Smooth muscle cell (in vitro differentiated cells): ENCODE measurements at regions not wholly inside any gene's neighbourhood (a gene's known extent, or its start where the extent isn't known, plus 50 kb on each side); places are given as distances from the start of the nearest gene placed in this dataset.

Experiments
- DNase-seq: peaks from one replicate; lab custom pipeline; 2025; ENCODE audit not compliant: unreplicated experiment; lab: John Stamatoyannopoulos, UW
- H2AFZ ChIP-seq: fragments of 200-600 bp; sonication (generic); 2 replicates; pipeline ENCODE4 v1.6.0; 2016; ENCODE audit warnings: antibody characterized with exemption, low read depth, mild to moderate bottlenecking
- H3F3A ChIP-seq: fragments of 200-600 bp; sonication (generic); 2 replicates; pipeline ENCODE4 v1.6.0; 2017; ENCODE audit warnings: antibody characterized with exemption, low read depth
- H3K27ac ChIP-seq: fragments of 200-600 bp; sonication (generic); 2 replicates; pipeline ENCODE4 v1.5.1; 2016; ENCODE audit warnings: low read depth, mild to moderate bottlenecking
- H3K27me3 ChIP-seq: fragments of 200-600 bp; sonication (generic); 2 replicates; pipeline ENCODE4 v1.6.1; 2016; ENCODE audit warnings: low read depth, mild to moderate bottlenecking
- H3K36me3 ChIP-seq: fragments of 200-600 bp; sonication (generic); 2 replicates; pipeline ENCODE4 v1.5.1; 2016; ENCODE audit warnings: low read depth
- H3K4me1 ChIP-seq: fragments of 200-600 bp; sonication (generic); 2 replicates; pipeline ENCODE4 v1.5.1; 2016; ENCODE audit warnings: low read depth
- H3K4me2 ChIP-seq: fragments of 200-600 bp; sonication (generic); 2 replicates; pipeline ENCODE4 v1.6.0; 2016; ENCODE audit warnings: mild to moderate bottlenecking
- H3K4me3 ChIP-seq: fragments of 200-600 bp; sonication (generic); 2 replicates; pipeline ENCODE4 v1.5.1; 2016; ENCODE audit warnings: mild to moderate bottlenecking
- H3K79me2 ChIP-seq: fragments of 200-600 bp; sonication (generic); 2 replicates; pipeline ENCODE4 v1.6.0; 2016; ENCODE audit warnings: low read depth, mild to moderate bottlenecking
- H3K9ac ChIP-seq: fragments of 200-600 bp; sonication (generic); 2 replicates; pipeline ENCODE4 v1.6.0; 2016; ENCODE audit warnings: low read depth
- H3K9me3 ChIP-seq: fragments of 200-600 bp; sonication (generic); replicated peaks from 2 replicates; pipeline ENCODE4 v1.5.1; 2016; ENCODE audit warnings: low read depth
- H4K20me1 ChIP-seq: fragments of 200-600 bp; sonication (generic); 2 replicates; pipeline ENCODE4 v1.6.0; 2016; ENCODE audit warnings: low read depth
- CTCF ChIP-seq: fragments of 200-600 bp; sonication (generic); IDR thresholded peaks from 2 replicates; pipeline ENCODE4 v1.5.1; 2017; ENCODE audit warnings: borderline replicate concordance, mild to moderate bottlenecking, antibody characterized with exemption; ENCODE audit not compliant: insufficient read depth, poor library complexity, severe bottlenecking
- WGBS: methylation state at CpG from one replicate; pipeline ENCODE4 v1.1.7; 2016; ENCODE audit warnings: low lambda C conversion rate; 5-methylcytosine and 5-hydroxymethylcytosine counted together

DNA sequence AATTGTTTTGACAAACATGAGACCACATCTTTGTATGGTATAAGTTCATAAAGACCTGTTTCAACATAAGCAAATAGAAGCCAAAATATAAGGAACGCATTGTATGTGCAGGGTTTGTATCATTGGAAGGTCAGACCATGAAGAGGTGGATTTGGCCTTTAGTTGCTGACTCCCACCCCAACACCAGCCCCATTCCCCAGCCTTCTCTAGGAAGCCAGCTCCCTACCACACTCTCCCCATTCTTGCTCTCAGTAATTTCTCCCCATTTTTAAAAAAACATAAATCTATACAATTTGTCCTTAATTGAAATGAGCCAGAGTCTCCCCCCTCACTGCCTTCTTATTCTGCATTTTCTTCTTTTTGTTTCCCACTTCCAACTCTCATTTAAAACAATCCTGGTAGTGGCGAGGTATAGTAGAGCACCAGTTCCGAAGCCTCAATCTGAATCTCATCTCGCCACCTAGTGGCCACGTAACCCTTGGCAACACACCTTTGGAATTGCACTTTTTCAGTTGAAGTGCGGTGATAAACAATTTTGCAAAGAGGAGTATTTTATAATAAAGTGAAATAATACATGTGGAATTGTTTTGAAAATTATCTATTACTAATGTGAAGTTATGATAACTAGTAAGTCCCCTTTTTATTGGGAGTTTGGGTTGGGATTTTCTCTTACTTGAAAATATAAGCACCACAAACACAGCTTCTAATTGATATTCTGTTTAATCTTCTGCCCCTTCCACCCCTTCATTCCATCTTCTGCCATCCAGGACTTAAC, 126.6 kb downstream of the ASB9 start:
- no peak for DNase-seq
- WGBS: 31% methylated on average over 6 of the region's 6 CpGs

DNA sequence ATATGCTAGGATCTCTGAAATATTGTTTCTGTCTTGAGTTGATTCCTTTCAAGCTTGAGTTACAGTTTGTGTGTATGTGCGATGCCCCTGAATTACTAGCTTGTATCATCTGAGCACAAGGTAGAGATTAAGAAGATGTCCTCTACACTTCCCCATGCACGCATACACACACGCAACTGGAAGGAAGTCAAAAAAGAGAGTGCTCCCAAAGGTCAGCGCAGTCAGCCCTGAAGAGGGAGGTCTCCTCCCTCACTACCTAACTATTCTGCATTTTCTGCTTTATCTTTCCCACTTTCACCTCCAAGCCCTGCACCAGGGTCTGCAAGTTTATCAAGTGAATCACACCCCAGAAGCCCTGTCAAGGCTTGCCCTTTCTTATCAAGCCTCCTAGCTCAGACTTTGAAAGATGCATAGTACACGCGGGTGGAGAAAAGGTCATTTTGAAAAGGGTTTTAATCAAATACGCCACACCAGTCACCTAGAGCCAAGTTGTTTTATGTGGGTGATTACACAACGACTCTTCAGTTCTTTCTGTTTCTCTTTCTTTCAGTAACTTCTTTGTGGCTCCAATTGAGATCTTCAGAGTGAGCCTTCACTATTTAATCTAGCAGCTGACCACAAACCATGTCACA, 127.7 kb downstream of the ASB9 start:
- H3K79me2 ChIP-seq: no peaks in the 10 kb centered on the region
- no peaks in the 10 kb centered on the region for H3K36me3 ChIP-seq
- no peak for TF ChIP-seq CTCF
- H4K20me1 ChIP-seq: no peaks in the 10 kb centered on the region
- 67% methylated on average over 8 of the region's 8 CpGs for WGBS
- H2AFZ ChIP-seq: no peak overlapping the region
- no peaks in the 10 kb centered on the region for H3F3A ChIP-seq
- no peak overlapping the region for H3K4me3 ChIP-seq
- DNase-seq: no peak
- no peak overlapping the region for H3K9ac ChIP-seq
- peak overlapping the region; percentile 45 for H3K4me2 ChIP-seq
- no peaks in the 10 kb centered on the region for H3K9me3 ChIP-seq
- no peak overlapping the region for H3K27ac ChIP-seq
- no peaks in the 10 kb centered on the region for H3K4me1 ChIP-seq
- H3K27me3 ChIP-seq: no peaks in the 10 kb centered on the region

More for the DNA sequence above, 126.6 kb downstream of the ASB9 start:
- peak; percentile 60 for TF ChIP-seq CTCF
- Histone ChIP-seq H3K27ac (no peak overlapping the region), H3K4me2 (peak overlapping the region; percentile 45), H3K4me3 (no peak overlapping the region), H3K9ac (no peak overlapping the region), H3K79me2 (no peaks in the 10 kb centered on the region), H2AFZ (no peak overlapping the region), H3K27me3 (no peaks in the 10 kb centered on the region), H3K36me3 (no peaks in the 10 kb centered on the region), H3K9me3 (no peaks in the 10 kb centered on the region), H3F3A (no peaks in the 10 kb centered on the region), H3K4me1 (no peaks in the 10 kb centered on the region), H4K20me1 (no peaks in the 10 kb centered on the region)

DNA sequence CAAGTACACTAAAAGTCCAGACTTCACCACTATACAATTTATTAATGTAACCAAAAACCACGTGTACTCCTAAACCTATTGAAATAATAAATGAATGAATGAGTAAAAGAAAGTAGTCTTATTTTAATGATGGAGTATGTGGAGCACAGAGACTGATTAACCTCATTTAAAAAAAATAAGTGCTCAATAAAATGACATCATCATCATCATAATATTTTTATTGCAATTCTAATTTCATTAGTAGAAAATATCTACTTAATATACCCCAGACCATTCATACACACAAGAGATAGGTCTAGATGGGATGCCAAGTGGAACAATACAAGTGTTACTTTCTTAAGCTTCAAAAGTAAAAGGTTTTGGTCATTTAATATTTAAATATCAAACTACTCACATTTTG, 133.1 kb downstream of the ASB9 start:
- Histone ChIP-seq H3K4me2 (no peak overlapping the region), H3K27me3 (no peaks in the 10 kb centered on the region), H3K27ac (no peak overlapping the region), H3K4me3 (no peak overlapping the region), H3K9ac (no peak overlapping the region), H2AFZ (no peak overlapping the region), H3K79me2 (no peaks in the 10 kb centered on the region), H3K4me1 (no peaks in the 10 kb centered on the region), H3K9me3 (no peaks in the 10 kb centered on the region), H3F3A (no peaks in the 10 kb centered on the region), H4K20me1 (no peaks in the 10 kb centered on the region), H3K36me3 (no peaks in the 10 kb centered on the region)
- WGBS: 55% methylated on average over 1 of the region's 1 CpG
- no peak for DNase-seq
- no peak for TF ChIP-seq CTCF
